ENCODE measurements at regions not wholly inside any gene's neighbourhood (a gene's known extent, or its start where the extent isn't known, plus 50 kb on each side); places are given as distances from the start of the nearest gene placed in this dataset.

- TF ChIP-seq CTCF (conservative IDR thresholded peaks at IDR 0.05; ENCODE audit: low read depth, low read length) = no peak
- TF ChIP-seq EZH2 (IDR thresholded peaks at IDR 0.05; ENCODE audit: borderline replicate concordance, low read depth, low read length, poor library complexity, severe bottlenecking) = no peak
Measured at GRCh38 chr4:179200681-179201080, 1758.4 kb upstream of the AGA start.
